ENCODE measurements at regions not wholly inside any gene's neighbourhood (a gene's known extent, or its start where the extent isn't known, plus 50 kb on each side); places are given as distances from the start of the nearest gene placed in this dataset.
A peak's percentile ranks its signal among the peaks of the same experiment; 100 is the strongest.

- no peak for ATAC-seq (ENCODE audit: poor library complexity)
- DNase-seq: no peak
- intact Hi-C loops (cut with DNase I): loop anchor here (5.0 kb wide), 1 partner anchor 169 kb away; no protein-coding TSS in a partner anchor
Observed at GRCh38 chr9:73026375-73026774, 73.5 kb upstream of the ALDH1A1 start.

- ATAC-seq (ENCODE audit: poor library complexity) (no peak), DNase-seq (no peak)
- intact Hi-C loops (cut with DNase I): loop anchor here (5.0 kb wide), 2 partner anchors 152 to 167 kb away; no protein-coding TSS in a partner anchor
Observed at GRCh38 chr9:73024601-73025034, 71.8 kb upstream of the ALDH1A1 start.

GRCh38 chr9:73023025-73023541 is 70.2 kb upstream of the ALDH1A1 start:
- DNase-seq: peak; percentile 47
- ATAC-seq (ENCODE audit: poor library complexity): peak; percentile 85
- intact Hi-C loops (cut with DNase I): loop anchor here (5.0 kb wide), 1 partner anchor 151 kb away; no protein-coding TSS in a partner anchor

- intact Hi-C loops (cut with DNase I): loop anchor here (5.0 kb wide), 1 partner anchor 150 kb away; no protein-coding TSS in a partner anchor
- DNase-seq: no peak
- ATAC-seq (ENCODE audit: poor library complexity): peak; percentile 36
Observed at GRCh38 chr9:73022353-73022752, 69.5 kb upstream of the ALDH1A1 start.

GRCh38 chr9:73020877-73021276 is 68.0 kb upstream of the ALDH1A1 start:
- ATAC-seq (ENCODE audit: poor library complexity): no peak
- intact Hi-C loops (cut with DNase I): loop anchor here (5.0 kb wide), 1 partner anchor 149 kb away; no protein-coding TSS in a partner anchor
- DNase-seq: no peak

GRCh38 chr9:73014011-73014410 is 61.2 kb upstream of the ALDH1A1 start:
- intact Hi-C loops (cut with DNase I): no loop called here
- DNase-seq (no peak), ATAC-seq (ENCODE audit: poor library complexity) (no peak)

- DNase-seq (no peak), ATAC-seq (ENCODE audit: poor library complexity) (no peak)
- intact Hi-C loops (cut with DNase I): no loop called here
Observed at GRCh38 chr9:73011956-73012355, 59.1 kb upstream of the ALDH1A1 start.

GRCh38 chr9:73011181-73011750 is 58.4 kb upstream of the ALDH1A1 start:
- ATAC-seq (ENCODE audit: poor library complexity) (peak; percentile 38), DNase-seq (no peak)
- intact Hi-C loops (cut with DNase I): no loop called here

- intact Hi-C loops (cut with DNase I): no loop called here
- no peak for DNase-seq
- ATAC-seq (ENCODE audit: poor library complexity): no peak
Observed at GRCh38 chr9:73009649-73010288, 56.9 kb upstream of the ALDH1A1 start.

- intact Hi-C loops (cut with DNase I): no loop called here
Observed at GRCh38 chr9:73007966-73008672, 55.3 kb upstream of the ALDH1A1 start.

GRCh38 chr9:73006986-73007385 is 54.1 kb upstream of the ALDH1A1 start:
- DNase-seq: no peak
- intact Hi-C loops (cut with DNase I): no loop called here
- no peak for ATAC-seq (ENCODE audit: poor library complexity)

More at GRCh38 chr9:73007966-73008672, 55.3 kb upstream of the ALDH1A1 start:
- ATAC-seq (ENCODE audit: poor library complexity): no peak
- DNase-seq: no peak

Measured in Right ventricle myocardium superior (tissue), 1 donor.